GM04503 (cell line): ENCODE measurements at regions not wholly inside any gene's neighbourhood (a gene's known extent, or its start where the extent isn't known, plus 50 kb on each side); places are given as distances from the start of the nearest gene placed in this dataset.
"Not testable (repeated sequence)": the region's sequence is repeated elsewhere in the genome, so short reads cannot be mapped to it uniquely, and the experiment has no call there.

Experiments used
- DNase-seq: peaks from one replicate; pipeline ENCODE4 v3.0.0-alpha.2; 2012; ENCODE audit warnings: low read depth

DNA sequence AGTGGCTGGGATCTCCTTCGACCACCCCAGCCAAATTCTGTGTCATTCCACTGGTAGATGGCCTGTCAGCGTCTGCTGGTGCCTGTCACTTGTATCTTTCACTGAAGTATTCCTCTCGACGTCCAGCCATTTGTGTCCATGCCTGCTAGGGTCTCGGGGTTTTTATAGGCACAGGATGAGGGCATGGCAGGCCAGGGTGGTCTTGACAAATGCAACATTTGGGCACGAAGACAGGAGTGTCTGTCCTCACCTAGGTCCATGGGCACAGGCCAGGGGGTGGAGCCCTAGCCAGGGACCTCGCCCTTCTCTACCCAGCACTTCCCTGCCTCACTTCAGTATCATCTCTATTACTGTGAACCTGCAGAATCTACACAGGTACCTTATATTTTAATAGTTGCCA is 2223.9 kb upstream of the ACO1 start:
- no peak for DNase-seq

DNA sequence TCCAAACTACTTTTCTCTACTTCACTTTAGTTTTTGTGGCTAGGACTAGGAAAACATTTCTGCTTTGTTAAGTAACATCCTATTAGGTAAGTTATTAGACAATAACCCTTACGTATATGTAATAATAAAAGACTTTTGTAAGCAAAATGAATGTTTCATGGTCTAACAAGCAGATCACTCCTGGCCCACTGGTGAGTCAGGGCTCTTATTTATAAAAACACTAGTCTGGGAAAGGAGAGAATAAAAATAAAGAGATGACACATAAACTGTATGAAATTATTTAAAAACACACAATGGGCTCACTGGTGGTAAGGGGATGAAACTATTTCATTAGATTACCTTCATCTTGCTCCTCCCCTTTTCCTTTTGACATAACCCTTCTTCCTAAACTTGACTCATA is 2212.2 kb upstream of the ACO1 start:
- DNase-seq: no peak

DNA sequence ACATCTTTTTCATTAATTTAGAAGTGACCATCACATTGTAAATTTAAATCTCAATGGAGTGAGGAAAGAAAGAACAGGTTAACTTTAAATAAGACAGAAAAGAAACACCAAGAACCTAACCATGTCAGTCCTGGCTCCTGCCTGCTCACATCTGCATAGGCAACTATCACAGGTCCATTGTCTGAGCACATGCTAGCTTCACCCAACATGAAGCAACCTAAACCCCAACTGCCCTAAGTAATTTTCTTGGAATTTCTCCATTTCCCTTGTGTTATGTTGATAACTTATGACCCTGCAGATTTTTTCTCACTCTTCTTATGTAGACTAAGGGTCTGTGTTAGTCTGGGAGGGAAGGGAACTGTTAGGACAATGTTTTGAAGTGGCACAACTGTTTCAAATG is 2205.8 kb upstream of the ACO1 start:
- no peak for DNase-seq

GRCh38 chr9:30193421-30193820 is 2191.0 kb upstream of the ACO1 start:
- DNase-seq: no peak

DNA sequence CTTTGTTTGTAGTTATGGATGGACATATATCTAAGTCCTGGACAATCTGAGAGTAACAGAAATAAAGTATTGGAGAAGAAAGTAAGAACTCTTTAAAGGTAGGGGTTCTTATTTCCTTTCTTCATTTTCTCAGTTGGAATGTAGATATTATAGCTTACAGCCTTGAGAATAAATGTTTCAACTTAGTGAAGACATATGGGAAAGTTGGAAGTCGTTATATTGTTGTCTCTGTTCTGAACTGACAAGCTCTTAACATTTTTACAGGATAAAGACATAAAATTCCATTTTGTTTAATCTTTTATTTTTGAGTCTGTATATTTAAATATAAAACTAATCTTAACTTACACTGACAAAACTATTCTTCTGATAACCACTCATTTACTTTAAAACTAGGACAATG is 2187.5 kb upstream of the ACO1 start:
- DNase-seq: no peak

DNA sequence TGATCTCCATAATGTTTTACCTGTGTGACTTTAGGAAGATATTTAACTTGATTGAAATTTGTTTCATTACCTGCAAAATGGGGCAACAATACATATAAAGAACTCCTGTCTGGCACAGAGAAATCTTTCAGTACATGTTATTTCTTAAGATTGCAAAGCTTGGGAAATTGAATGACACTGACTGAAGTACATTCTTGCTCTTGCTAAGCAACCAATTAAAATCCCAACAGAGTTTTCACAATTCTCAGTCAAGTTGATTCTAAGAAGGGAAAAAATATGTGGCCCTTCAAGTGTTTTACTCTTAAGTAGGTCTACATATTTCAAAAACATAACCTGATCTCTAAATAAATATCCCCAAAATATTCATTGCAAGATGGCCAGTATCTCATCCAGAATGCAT is 2187.0 kb upstream of the ACO1 start:
- no peak for DNase-seq

- DNase-seq: no peak
Measured at GRCh38 chr9:30197954-30198353, 2186.5 kb upstream of the ACO1 start.

- DNase-seq: no peak
Measured at GRCh38 chr9:30198463-30199309, 2185.8 kb upstream of the ACO1 start.

DNA sequence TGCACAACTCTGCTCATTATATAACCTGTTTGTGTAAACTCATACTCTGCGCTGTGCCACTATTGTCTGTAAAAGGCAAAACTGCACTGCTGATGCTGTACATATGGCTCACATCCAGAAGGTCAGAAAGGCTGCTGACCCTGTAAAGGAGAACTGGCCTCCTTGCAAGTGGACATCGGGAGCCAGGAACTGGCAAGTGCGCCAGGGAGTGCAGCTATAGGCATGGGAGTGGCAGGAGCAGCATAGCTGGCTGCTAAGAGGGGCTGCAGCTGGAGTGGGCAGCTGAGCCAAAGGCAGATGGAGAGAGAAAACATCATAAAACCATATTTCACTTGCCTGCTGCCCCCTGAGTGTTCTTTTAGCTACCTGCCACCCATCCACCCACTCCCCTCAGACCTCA is 2183.4 kb upstream of the ACO1 start:
- DNase-seq: no peak

DNA sequence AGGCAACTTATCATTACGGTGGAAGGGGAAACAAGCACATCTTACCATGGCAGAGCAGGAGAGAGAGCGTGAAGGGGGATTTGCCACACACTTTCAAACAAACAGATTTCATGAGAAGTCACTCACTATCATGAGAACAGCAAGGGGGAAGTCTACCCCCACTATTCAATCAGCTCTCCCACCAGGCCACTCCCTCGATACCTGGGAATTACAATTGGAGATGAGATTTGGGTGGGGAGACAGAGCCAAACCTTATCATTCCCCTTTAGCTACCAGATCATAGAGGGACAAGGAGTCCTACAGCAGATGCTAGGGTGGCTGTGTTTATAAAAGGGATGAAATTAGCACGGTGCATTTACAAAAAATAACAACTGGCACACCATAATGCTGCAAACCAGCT is 2149.4 kb upstream of the ACO1 start:
- no peak for DNase-seq

DNA sequence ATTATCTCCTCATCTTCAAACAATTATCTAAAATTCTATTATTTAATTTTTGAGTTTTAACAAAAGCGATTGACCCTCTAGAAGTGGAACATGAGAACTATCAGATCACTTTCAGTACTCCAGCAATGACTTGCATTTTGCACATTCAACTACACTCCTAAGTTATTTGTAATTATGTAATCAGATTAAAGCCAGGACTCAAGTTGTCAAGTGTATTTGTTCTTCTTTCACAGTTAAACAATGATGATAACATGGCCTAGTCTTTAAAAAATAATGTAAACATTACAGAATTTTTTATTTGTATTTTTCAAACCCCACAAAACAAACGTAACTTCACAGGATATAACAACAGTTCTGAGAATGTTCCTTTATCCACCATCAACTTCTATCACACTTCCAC is 2148.9 kb upstream of the ACO1 start:
- DNase-seq: no peak

- DNase-seq: no peak
Measured at GRCh38 chr9:30239878-30240277, 2144.6 kb upstream of the ACO1 start.

GRCh38 chr9:30243467-30243866 is 2141.0 kb upstream of the ACO1 start:
- DNase-seq: no peak

- no peak for DNase-seq
Measured at GRCh38 chr9:30244877-30245276, 2139.6 kb upstream of the ACO1 start.

- DNase-seq: no peak
Measured at GRCh38 chr9:30250872-30251271, 2133.6 kb upstream of the ACO1 start.

GRCh38 chr9:30258094-30258493 is 2126.3 kb upstream of the ACO1 start:
- no peak for DNase-seq

GRCh38 chr9:30280229-30280900 is 2104.1 kb upstream of the ACO1 start:
- no peak for DNase-seq

DNA sequence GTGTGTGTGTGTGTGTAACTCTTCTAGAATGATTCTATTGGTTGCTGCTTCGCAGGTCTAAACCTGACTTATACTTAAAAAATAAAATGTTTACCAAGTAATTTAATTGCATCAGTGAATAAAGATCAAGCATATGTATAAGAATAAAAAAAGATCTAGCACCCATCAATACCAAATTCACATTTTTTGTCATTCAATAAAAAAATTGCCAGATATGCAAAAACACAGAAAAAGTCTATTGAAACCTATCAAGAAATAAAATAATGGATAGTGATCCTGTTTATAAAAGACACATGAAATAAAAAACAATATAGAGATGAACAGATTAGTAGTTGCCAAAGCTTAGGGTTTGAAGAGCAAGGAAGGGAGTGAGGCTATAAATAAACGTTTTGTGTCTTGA is 2095.0 kb upstream of the ACO1 start:
- DNase-seq: no peak

DNA sequence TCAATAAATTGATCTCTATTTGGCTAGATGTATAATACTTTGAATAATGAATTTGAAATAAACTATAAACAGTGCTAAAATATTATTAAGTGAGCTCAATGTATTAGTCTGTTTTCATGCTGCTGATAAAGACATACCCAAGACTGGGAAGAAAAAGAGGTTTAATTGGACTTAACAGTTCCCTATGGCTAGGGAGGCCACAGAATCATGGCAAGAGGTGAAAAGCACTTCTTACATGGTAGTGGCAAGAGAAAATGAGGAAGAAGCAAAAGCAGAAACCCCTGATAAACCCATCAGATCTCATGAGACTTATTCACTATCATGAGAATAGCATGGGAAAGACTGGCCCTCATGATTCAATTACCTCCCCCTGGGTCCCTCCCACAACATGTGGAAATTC is 2092.4 kb upstream of the ACO1 start:
- DNase-seq: not testable (repeated sequence)

- no peak for DNase-seq
Measured at GRCh38 chr9:30293231-30293630, 2091.2 kb upstream of the ACO1 start.

DNA sequence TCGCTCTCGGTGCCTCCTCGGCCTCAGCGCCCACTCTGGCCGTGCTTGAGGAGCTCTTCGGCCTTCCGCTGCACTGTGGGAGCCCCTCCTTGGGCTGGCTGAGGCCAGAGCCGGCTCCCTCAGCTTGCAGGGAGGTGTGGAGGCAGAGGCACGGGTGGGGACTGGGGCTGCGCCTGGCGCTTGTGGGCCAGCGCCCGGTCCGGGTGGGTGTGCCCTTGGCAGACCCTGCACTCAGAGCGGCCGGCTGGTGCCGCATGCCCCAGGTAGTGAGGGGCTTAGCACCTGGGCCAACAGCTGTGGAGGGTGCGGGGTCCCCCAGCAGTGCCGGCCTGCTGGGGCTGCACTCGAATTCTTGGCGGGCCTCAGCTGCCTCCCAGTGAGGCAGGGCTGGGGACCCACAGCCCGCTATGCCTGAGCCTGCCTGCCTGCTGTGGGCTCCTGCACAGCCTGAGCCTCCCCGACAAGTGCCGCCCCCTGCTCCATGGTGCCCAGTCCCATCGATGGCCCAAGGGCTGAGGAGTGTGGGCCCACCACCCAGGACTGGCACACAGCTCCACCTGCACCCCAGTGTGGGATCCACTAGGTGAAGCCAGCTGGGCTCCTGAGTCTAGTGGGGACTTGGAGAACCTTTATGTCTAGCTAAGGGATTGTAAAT is 2085.2 kb upstream of the ACO1 start:
- no peak for DNase-seq

- no peak for DNase-seq
Measured at GRCh38 chr9:30301271-30301963, 2083.0 kb upstream of the ACO1 start.

- DNase-seq: no peak
Measured at GRCh38 chr9:30310711-30311110, 2073.7 kb upstream of the ACO1 start.
